ENCODE measurements at regions not wholly inside any gene's neighbourhood (a gene's known extent, or its start where the extent isn't known, plus 50 kb on each side); places are given as distances from the start of the nearest gene placed in this dataset.
A peak's percentile ranks its signal among the peaks of the same experiment; 100 is the strongest.

DNA sequence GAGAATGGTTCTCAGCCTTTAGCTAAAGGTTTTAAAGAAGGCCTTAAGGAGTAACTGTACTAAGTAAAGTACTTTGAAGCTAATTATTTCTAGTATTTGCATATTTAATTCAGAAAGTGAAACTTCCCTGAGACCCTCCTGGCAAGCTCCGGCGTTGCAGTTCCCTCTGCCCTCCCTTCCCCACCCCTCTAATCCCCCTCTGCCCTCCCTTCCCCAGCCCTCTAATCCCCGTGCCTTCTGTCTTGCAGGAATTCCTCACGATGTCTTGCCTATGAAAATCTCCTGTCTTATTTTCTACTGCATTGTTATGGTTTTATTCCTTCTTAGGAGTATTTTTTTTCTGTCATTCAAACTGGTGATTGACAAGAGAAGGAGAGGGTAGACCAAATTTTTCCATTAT lies 236.9 kb downstream of the COL4A1 start:
- H4K20me1 ChIP-seq (replicated peaks in 1 of 2; ENCODE audit: control insufficient read depth in 1 of 2, insufficient read depth in 2 of 2, low read length in 2 of 2), result no peaks in the 10 kb centered on the region
- no peak overlapping the region for H4K91ac ChIP-seq (replicated peaks; ENCODE audit: insufficient read length, low read length)
- ChIA-PET CTCF (ENCODE audit: partially characterized antibody) (interaction anchor here (0.6 to 2.5 kb wide), 7 partner anchors 9 to 45 kb away, joined by 3 to 7 read pairs (median 3); no protein-coding TSS in a partner anchor), POLR2A (ENCODE audit: partially characterized antibody) (no interaction called here)
- H3K4me2 ChIP-seq (ENCODE audit: insufficient read depth in 1 of 2, low read depth in 2 of 2, low read length in 2 of 2), result no peak overlapping the region
- H3K56ac ChIP-seq (replicated peaks; ENCODE audit: insufficient read length, low read depth, low read length), result no peak overlapping the region
- H3K4me3 ChIP-seq (ENCODE audit: extremely low read depth in 1 of 4, insufficient read depth in 2 of 4, low read depth in 3 of 4, low read length in 4 of 4), result no peak overlapping the region
- H3K18ac ChIP-seq (ENCODE audit: extremely low read depth, low read length), result no peak overlapping the region
- H4K5ac ChIP-seq (ENCODE audit: insufficient read length, low read depth, low read length), result no peak overlapping the region
- H3K27ac ChIP-seq (ENCODE audit: low read depth, low read length), result no peak overlapping the region
- no peaks in the 10 kb centered on the region for H3K79me1 ChIP-seq (ENCODE audit: low read depth, low read length)
- H3K14ac ChIP-seq (ENCODE audit: insufficient read length), result no peak overlapping the region
- no peaks in the 10 kb centered on the region for H3K27me3 ChIP-seq (replicated peaks in 1 of 4; ENCODE audit: control insufficient read depth in 3 of 4, extremely low read depth in 1 of 4, insufficient read depth in 3 of 4, low read length in 3 of 4)
- H3K36me3 ChIP-seq (ENCODE audit: control insufficient read depth in 2 of 4, insufficient read depth in 4 of 4, low read length in 3 of 4), result no peaks in the 10 kb centered on the region
- H3K4me1 ChIP-seq (replicated peaks in 1 of 4; ENCODE audit: control insufficient read depth in 3 of 4, insufficient read depth in 4 of 4, low read length in 3 of 4), result no peaks in the 10 kb centered on the region; a peak in 2 of 7 replicates
- no peak overlapping the region for H3K23ac ChIP-seq (ENCODE audit: insufficient read length)
- no peak overlapping the region for H2BK12ac ChIP-seq (ENCODE audit: low read depth, low read length)
- H2BK5ac ChIP-seq (ENCODE audit: low read depth, low read length), result no peak overlapping the region
- no peaks in the 10 kb centered on the region for H3K9me3 ChIP-seq (ENCODE audit: insufficient read depth in 2 of 2, low read depth in 1 of 2, low read length in 1 of 2)
- H2BK120ac ChIP-seq (replicated peaks; ENCODE audit: low read depth, low read length), result no peak overlapping the region
- H2BK15ac ChIP-seq (ENCODE audit: low read length), result no peak overlapping the region
- H3K79me2 ChIP-seq (ENCODE audit: control insufficient read depth in 1 of 2, insufficient read depth in 2 of 2, low read length in 2 of 2), result no peaks in the 10 kb centered on the region
- H3K4ac ChIP-seq (replicated peaks; ENCODE audit: insufficient read length, low read depth, low read length), result no peak overlapping the region
- DNase-seq (ENCODE audit: low read depth in 1 of 2, low spot score in 2 of 2), result no peak
- no peaks in the 10 kb centered on the region for H3K23me2 ChIP-seq (ENCODE audit: low read depth, low read length)
- no peak overlapping the region for H2AK5ac ChIP-seq (ENCODE audit: low read depth, low read length)
- no peak overlapping the region for H3K9ac ChIP-seq (replicated peaks in 1 of 4; ENCODE audit: extremely low read depth in 1 of 4, low read depth in 3 of 4, low read length in 3 of 4)
- no peak for FAIRE-seq
- no peak overlapping the region for H4K8ac ChIP-seq (ENCODE audit: extremely low read depth, insufficient read depth, low read length)
- H2BK20ac ChIP-seq (ENCODE audit: low read length), result no peak overlapping the region
- 8% methylated on average over 2 of the region's 4 CpGs; no CpG with 5 or more reads in 1 of the 2 experiments for WGBS, 2 experiments (ENCODE audit: extremely low coverage in 1 of 2, insufficient coverage in 1 of 2, insufficient read length in 1 of 2, insufficient replicate concordance in 2 of 2, low coverage in 1 of 2, low lambda C conversion rate in 2 of 2, missing lambda C conversion rate in 1 of 2)
- H2AFZ ChIP-seq (ENCODE audit: low read length), result 0 out of 2 replicates have a peak overlapping the region, but pooled peaks have one; percentile 26
- TF ChIP-seq, protein P1, sequence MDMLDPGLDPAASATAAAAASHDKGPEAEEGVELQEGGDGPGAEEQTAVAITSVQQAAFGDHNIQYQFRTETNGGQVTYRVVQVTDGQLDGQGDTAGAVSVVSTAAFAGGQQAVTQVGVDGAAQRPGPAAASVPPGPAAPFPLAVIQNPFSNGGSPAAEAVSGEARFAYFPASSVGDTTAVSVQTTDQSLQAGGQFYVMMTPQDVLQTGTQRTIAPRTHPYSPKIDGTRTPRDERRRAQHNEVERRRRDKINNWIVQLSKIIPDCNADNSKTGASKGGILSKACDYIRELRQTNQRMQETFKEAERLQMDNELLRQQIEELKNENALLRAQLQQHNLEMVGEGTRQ (IDR thresholded peaks at IDR 0.05; ENCODE audit: low read length), result no peak
- TF ChIP-seq CBX5 (IDR thresholded peaks at IDR 0.05; ENCODE audit: low read depth, low read length), result no peak
- TF ChIP-seq, protein P2, sequence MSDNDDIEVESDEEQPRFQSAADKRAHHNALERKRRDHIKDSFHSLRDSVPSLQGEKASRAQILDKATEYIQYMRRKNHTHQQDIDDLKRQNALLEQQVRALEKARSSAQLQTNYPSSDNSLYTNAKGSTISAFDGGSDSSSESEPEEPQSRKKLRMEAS (IDR thresholded peaks at IDR 0.05), result no peak
- TF ChIP-seq, protein P3, sequence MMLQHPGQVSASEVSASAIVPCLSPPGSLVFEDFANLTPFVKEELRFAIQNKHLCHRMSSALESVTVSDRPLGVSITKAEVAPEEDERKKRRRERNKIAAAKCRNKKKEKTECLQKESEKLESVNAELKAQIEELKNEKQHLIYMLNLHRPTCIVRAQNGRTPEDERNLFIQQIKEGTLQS (IDR thresholded peaks at IDR 0.05; ENCODE audit: insufficient read depth, low read depth, low read length), result no peak
- no peak for TF ChIP-seq EGR1 (IDR thresholded peaks at IDR 0.05; ENCODE audit: borderline replicate concordance, low read depth, low read length)
- no peak for TF ChIP-seq TCF12 (IDR thresholded peaks at IDR 0.05; ENCODE audit: low read depth, low read length)
- TF ChIP-seq, protein P4, sequence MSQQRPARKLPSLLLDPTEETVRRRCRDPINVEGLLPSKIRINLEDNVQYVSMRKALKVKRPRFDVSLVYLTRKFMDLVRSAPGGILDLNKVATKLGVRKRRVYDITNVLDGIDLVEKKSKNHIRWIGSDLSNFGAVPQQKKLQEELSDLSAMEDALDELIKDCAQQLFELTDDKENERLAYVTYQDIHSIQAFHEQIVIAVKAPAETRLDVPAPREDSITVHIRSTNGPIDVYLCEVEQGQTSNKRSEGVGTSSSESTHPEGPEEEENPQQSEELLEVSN (IDR thresholded peaks at IDR 0.05), result no peak
- TF ChIP-seq POLR2AphosphoS5 (IDR thresholded peaks at IDR 0.05; ENCODE audit: low read depth, low read length), result no peak
- TF ChIP-seq YY1 (IDR thresholded peaks at IDR 0.05; ENCODE audit: low read depth, low read length), result no peak

Data from H1 (cell line).